HG02973 (cell line): ENCODE measurements at regions not wholly inside any gene's neighbourhood (a gene's known extent, or its start where the extent isn't known, plus 50 kb on each side); places are given as distances from the start of the nearest gene placed in this dataset.

ENCODE experiments used
- ATAC-seq: cut with Tn5 transposase; IDR thresholded peaks from one replicate; pipeline ENCODE4 v1.9.1; 2021; ENCODE audit warnings: moderate library complexity; ENCODE audit not compliant: unreplicated experiment

- ATAC-seq: no peak
Observed at GRCh38 chr2:57894381-57894780, 152.2 kb upstream of the VRK2 start.

GRCh38 chr2:57897920-57898319, 148.7 kb upstream of the VRK2 start:
- ATAC-seq: no peak

- no peak for ATAC-seq
Observed at GRCh38 chr2:57899898-57900297, 146.7 kb upstream of the VRK2 start.

GRCh38 chr2:57902578-57902977, 144.0 kb upstream of the VRK2 start:
- ATAC-seq: no peak

GRCh38 chr2:57906152-57906732, 140.4 kb upstream of the VRK2 start:
- ATAC-seq: no peak

- ATAC-seq: no peak
Observed at GRCh38 chr2:57907411-57907810, 139.2 kb upstream of the VRK2 start.

- peak; percentile 83 for ATAC-seq
Observed at GRCh38 chr2:57908736-57909161, 137.9 kb upstream of the VRK2 start.

- no peak for ATAC-seq
Observed at GRCh38 chr2:57918126-57918525, 128.5 kb upstream of the VRK2 start.

GRCh38 chr2:57920342-57920939, 126.2 kb upstream of the VRK2 start:
- no peak for ATAC-seq

GRCh38 chr2:57934659-57935058, 111.9 kb upstream of the VRK2 start:
- ATAC-seq: no peak

GRCh38 chr2:57936216-57936615, 110.4 kb upstream of the VRK2 start:
- no peak for ATAC-seq

- no peak for ATAC-seq
Observed at GRCh38 chr2:57937456-57937855, 109.2 kb upstream of the VRK2 start.

GRCh38 chr2:57941816-57942215, 104.8 kb upstream of the VRK2 start:
- no peak for ATAC-seq

GRCh38 chr2:57943315-57943714, 103.3 kb upstream of the VRK2 start:
- ATAC-seq: no peak

- ATAC-seq: no peak
Observed at GRCh38 chr2:57947398-57947797, 99.2 kb upstream of the VRK2 start.

GRCh38 chr2:57954020-57954419, 92.6 kb upstream of the VRK2 start:
- no peak for ATAC-seq

- ATAC-seq: no peak
Observed at GRCh38 chr2:57957238-57957637, 89.4 kb upstream of the VRK2 start.

GRCh38 chr2:57959390-57959789, 87.2 kb upstream of the VRK2 start:
- ATAC-seq: no peak

GRCh38 chr2:57962861-57963260, 83.7 kb upstream of the VRK2 start:
- ATAC-seq: no peak

GRCh38 chr2:57965219-57965618, 81.4 kb upstream of the VRK2 start:
- ATAC-seq: no peak

- no peak for ATAC-seq
Observed at GRCh38 chr2:57965961-57966360, 80.6 kb upstream of the VRK2 start.

- ATAC-seq: no peak
Observed at GRCh38 chr2:57973621-57974186, 72.9 kb upstream of the VRK2 start.

GRCh38 chr2:57979158-57979557, 67.4 kb upstream of the VRK2 start:
- no peak for ATAC-seq
